Lung (tissue), 11 donors: ENCODE measurements at regions not wholly inside any gene's neighbourhood (a gene's known extent, or its start where the extent isn't known, plus 50 kb on each side); places are given as distances from the start of the nearest gene placed in this dataset.
A peak's percentile ranks its signal among the peaks of the same experiment; 100 is the strongest.

ENCODE experiments used
- ATAC-seq: fragments of 200-7000 bp; cut with Tn5 transposase; one replicate; pipeline ENCODE4 v1.9.1; 2020; ENCODE audit warnings: moderate number of reproducible peaks; ENCODE audit not compliant: insufficient read depth, low FRiP score
- DNase-seq, 3 donors: peaks; one replicate each; pipeline ENCODE4 v3.0.0-alpha.2; 2013 to 2017
- H3K27ac ChIP-seq, 2 donors: one replicate each; pipeline ENCODE4 v1.5.1; 2013; ENCODE audit warnings: mild to moderate bottlenecking in 2 of 2, moderate library complexity in 2 of 2, control low read depth in 1 of 2, inconsistent platforms in 1 of 2, low read depth in 1 of 2, low read length in 1 of 2
- H3K27me3 ChIP-seq, 3 donors: one replicate each; pipeline ENCODE4 v1.5.1; 2013; ENCODE audit warnings: low read length in 2 of 3; ENCODE audit not compliant: control insufficient read depth in 3 of 3, insufficient read depth in 3 of 3
- H3K36me3 ChIP-seq, 4 donors: one replicate each; pipeline ENCODE4 v1.5.1; 2013; ENCODE audit warnings: low read length in 4 of 4, mild to moderate bottlenecking in 1 of 4, moderate library complexity in 1 of 4; ENCODE audit not compliant: control insufficient read depth in 4 of 4, insufficient read depth in 4 of 4
- H3K4me1 ChIP-seq, 5 donors: one replicate each; pipeline ENCODE4 v1.5.1; 2013; ENCODE audit warnings: low read length in 5 of 5, mild to moderate bottlenecking in 2 of 5, moderate library complexity in 1 of 5; ENCODE audit not compliant: control insufficient read depth in 5 of 5, insufficient read depth in 5 of 5
- H3K4me3 ChIP-seq: one replicate; pipeline ENCODE4 v1.5.1; 2013; ENCODE audit warnings: mild to moderate bottlenecking, control low read depth, moderate library complexity
- H3K9ac ChIP-seq, 2 donors: one replicate each; pipeline ENCODE4 v1.5.1; 2013; ENCODE audit warnings: low read length in 2 of 2, control low read depth in 1 of 2; ENCODE audit not compliant: insufficient read depth in 1 of 2
- H3K9me3 ChIP-seq, 4 donors: one replicate each; pipeline ENCODE4 v1.5.1; 2013; ENCODE audit warnings: low read length in 3 of 4, mild to moderate bottlenecking in 1 of 4, moderate library complexity in 1 of 4; ENCODE audit not compliant: control insufficient read depth in 4 of 4, insufficient read depth in 3 of 4
- WGBS, 2 donors: extraction: QIAGEN DNeasy Blood & Tissue Kit; methylation state at CpG; one replicate each; pipeline ENCODE4 v1.1.7; 2013; 5-methylcytosine and 5-hydroxymethylcytosine counted together
- TF ChIP-seq, protein P1 (sequence below): IDR thresholded peaks from 2 replicates; pipeline ENCODE4 v1.5.1; 2012; ENCODE audit warnings: mild to moderate bottlenecking; ENCODE audit errors: control extremely low read depth, extremely low read depth
- donor health status: control.
- donor health status: control.
- donor health status: Bipolar disorder and iron deficiency.
- donor health status: healthy.
- donor health status: DM: yes; HTN: yes; CAD: no.

DNA sequence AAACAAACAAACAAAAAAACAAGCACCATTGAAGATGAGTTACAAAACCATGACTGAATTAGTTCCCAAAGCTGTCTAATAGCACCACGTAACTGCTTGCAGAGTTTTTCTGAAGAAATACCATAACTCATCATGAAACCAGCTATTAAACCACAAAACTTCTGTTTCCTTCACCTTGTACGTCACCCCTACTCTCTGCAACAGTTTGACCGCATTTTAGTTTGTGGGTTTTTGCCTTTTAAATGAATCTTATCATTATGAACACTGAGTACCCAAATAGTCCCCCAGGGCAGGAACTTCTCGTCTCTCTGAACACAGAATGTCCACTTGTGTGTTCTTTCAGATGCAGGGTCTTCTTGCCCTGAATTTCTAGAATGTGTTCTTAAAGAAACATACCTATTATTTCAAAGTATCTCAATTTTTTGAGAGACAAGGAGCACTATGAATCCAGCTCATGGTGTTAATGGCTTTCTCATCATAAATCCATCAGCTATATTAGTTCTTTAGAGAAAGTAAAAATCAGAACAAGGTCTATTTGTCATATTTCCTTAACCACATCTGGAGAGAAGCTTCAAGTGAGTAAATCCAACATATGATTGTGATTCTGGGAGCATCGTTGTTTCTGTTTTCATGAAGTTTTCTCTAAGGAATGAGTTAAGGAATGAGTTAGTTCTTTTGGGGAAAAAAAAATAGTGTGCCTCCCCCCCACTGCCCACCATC, 210.6 kb downstream of the AUH start:
- Histone ChIP-seq H3K4me1 (no peaks in the 10 kb centered on the region), H3K36me3 (no peaks in the 10 kb centered on the region), H3K4me3 (no peak overlapping the region), H3K27ac (no peak overlapping the region), H3K27me3 (no peaks in the 10 kb centered on the region), H3K9me3 (peaks cover 0 to 5% (median 0%) of the 10 kb centered on the region in 4 donors), H3K9ac (no peak overlapping the region)
- TF ChIP-seq, protein P1, sequence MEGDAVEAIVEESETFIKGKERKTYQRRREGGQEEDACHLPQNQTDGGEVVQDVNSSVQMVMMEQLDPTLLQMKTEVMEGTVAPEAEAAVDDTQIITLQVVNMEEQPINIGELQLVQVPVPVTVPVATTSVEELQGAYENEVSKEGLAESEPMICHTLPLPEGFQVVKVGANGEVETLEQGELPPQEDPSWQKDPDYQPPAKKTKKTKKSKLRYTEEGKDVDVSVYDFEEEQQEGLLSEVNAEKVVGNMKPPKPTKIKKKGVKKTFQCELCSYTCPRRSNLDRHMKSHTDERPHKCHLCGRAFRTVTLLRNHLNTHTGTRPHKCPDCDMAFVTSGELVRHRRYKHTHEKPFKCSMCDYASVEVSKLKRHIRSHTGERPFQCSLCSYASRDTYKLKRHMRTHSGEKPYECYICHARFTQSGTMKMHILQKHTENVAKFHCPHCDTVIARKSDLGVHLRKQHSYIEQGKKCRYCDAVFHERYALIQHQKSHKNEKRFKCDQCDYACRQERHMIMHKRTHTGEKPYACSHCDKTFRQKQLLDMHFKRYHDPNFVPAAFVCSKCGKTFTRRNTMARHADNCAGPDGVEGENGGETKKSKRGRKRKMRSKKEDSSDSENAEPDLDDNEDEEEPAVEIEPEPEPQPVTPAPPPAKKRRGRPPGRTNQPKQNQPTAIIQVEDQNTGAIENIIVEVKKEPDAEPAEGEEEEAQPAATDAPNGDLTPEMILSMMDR, result no peak
- ATAC-seq (peak; percentile 32), DNase-seq (no peak)
- 33 to 62% methylated on average over 5 of the region's 5 CpGs for WGBS, 2 donors

DNA sequence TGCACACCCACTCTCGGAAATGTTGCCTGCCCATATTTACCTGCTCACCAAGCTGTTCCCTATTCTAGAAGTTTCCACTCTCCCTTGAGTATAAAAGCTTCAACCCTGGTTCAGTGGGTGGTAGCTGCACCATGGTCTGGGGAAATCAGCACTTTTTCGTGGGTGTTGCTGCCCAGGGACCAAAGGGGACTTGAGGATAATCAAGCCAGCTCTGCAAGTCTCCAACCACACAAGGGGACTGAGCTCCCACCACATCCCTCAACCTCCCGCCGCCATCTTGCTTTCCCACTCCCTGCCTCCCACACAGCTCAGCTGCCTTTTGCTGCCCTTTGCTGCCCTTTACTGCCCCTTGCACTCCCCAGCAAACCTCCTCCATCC, 210.0 kb downstream of the AUH start:
- H3K9ac ChIP-seq, result no peak overlapping the region
- H3K27ac ChIP-seq, result no peak overlapping the region
- TF ChIP-seq, protein P1, result no peak

DNA sequence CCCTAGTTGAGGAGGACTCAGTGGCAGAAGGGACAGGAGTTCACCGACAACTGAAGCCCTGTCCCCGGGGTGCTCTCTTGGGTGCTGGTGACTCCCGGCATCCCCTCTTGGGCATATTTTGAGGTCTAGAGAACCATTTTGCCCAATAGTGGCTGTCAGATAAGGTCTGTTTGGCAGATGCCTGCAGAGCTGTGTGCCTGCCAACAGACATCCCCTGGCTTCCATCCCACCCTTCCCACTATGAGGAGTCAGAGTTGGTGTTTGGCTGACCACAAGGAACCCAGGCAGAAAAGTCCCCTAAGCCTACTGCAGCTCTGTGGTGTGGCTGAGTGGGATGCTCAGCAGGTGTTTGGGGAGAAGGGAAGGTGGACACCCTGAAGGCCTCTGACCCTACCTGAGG, 207.0 kb downstream of the AUH start:
- TF ChIP-seq, protein P1, result no peak
- 93 to 100% methylated on average over 3 of the region's 3 CpGs for WGBS, 2 donors

More for the DNA sequence above, 210.0 kb downstream of the AUH start:
- Histone ChIP-seq H3K9me3 (peaks cover 0 to 5% (median 0%) of the 10 kb centered on the region in 4 donors), H3K27me3 (no peaks in the 10 kb centered on the region), H3K36me3 (no peaks in the 10 kb centered on the region), H3K4me1 (no peaks in the 10 kb centered on the region), H3K4me3 (no peak overlapping the region)
- ATAC-seq (no peak), DNase-seq (no peak)
- WGBS, 2 donors, result 60 to 73% methylated on average over 4 of the region's 4 CpGs

More for the DNA sequence above, 207.0 kb downstream of the AUH start:
- H3K27ac ChIP-seq, result no peak overlapping the region
- H3K9ac ChIP-seq, result no peak overlapping the region
- no peak for DNase-seq
- H3K36me3 ChIP-seq, result no peaks in the 10 kb centered on the region
- ATAC-seq, result no peak
- H3K9me3 ChIP-seq, result peaks cover 0 to 5% (median 0%) of the 10 kb centered on the region in 4 donors
- no peaks in the 10 kb centered on the region for H3K27me3 ChIP-seq
- H3K4me1 ChIP-seq, result peaks cover 0 to 2% (median 0%) of the 10 kb centered on the region in 5 donors
- no peak overlapping the region for H3K4me3 ChIP-seq
